Esophagus squamous epithelium (tissue), 4 donors: ENCODE measurements at regions not wholly inside any gene's neighbourhood (a gene's known extent, or its start where the extent isn't known, plus 50 kb on each side); places are given as distances from the start of the nearest gene placed in this dataset.

Experiments
- CTCF ChIP-seq, 6 experiments: fragments of 450-650 bp in 4 of 6; fragments of 200-600 bp in 2 of 6; sonication (generic) in 2 of 6; IDR thresholded peaks; one replicate each; pipeline ENCODE4 v1.5.1; 2016 to 2019; ENCODE audit warnings: antibody characterized with exemption in 6 of 6, mild to moderate bottlenecking in 4 of 6, moderate library complexity in 4 of 6
- POLR2A ChIP-seq, 4 donors: fragments of 450-650 bp; IDR thresholded peaks; one replicate each; pipeline ENCODE4 v1.6.1; 2017; ENCODE audit warnings: antibody characterized with exemption in 4 of 4, mild to moderate bottlenecking in 4 of 4, moderate library complexity in 3 of 4

- no peak for TF ChIP-seq CTCF (IDR thresholded peaks at IDR 0.05)
- TF ChIP-seq POLR2A (IDR thresholded peaks at IDR 0.05), result no peak
Observed at GRCh38 chr3:22045882-22046281, 294.9 kb upstream of the ZNF385D start.
